ENCODE measurements at regions not wholly inside any gene's neighbourhood (a gene's known extent, or its start where the extent isn't known, plus 50 kb on each side); places are given as distances from the start of the nearest gene placed in this dataset.

DNA sequence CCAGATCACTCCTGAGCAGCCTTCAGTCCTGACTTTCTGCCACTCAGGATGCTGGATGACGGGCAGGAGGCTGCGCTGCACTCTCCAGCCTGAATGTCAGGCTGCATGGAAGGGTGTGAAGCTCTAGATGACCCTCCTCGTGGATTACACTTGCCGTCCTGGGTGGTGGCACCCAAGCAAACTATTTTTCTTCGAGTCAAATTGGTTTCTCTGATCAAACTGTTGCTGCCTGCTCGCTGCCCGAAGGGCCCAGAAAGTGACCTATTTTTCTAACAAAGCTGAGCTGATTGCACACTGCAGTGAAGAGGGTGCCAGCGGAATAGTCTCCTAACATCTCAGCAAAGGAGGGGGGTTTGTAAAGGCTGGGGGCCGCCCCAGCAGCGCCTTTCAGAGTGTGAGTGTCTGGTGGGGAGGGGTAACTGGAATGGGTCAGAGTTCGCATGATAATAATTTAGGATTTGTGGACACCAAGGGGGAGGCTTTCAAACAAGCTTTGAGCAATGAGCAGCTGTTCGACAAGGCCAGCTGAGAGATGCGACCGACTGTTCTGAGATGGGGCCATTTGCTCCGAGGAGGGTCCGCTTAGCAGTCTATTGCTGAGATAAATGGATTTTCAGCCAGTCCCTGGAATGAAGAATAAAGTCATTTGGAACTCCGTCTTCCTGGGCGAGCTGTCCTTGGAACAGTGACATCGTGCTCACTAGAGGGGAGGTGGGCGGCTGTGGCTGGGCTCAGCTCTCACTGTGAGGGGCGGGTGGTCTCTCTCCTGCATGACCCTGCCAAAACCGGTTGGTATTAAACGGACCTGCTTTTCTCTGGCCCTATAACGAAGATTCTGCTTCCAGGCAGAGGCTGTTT lies 537.6 kb downstream of the BRD1 start:
- no peak for DNase-seq (ENCODE audit: low spot score)

GRCh38 chr22:49286181-49286760 lies 541.4 kb downstream of the BRD1 start:
- DNase-seq (ENCODE audit: low spot score) = no peak

DNA sequence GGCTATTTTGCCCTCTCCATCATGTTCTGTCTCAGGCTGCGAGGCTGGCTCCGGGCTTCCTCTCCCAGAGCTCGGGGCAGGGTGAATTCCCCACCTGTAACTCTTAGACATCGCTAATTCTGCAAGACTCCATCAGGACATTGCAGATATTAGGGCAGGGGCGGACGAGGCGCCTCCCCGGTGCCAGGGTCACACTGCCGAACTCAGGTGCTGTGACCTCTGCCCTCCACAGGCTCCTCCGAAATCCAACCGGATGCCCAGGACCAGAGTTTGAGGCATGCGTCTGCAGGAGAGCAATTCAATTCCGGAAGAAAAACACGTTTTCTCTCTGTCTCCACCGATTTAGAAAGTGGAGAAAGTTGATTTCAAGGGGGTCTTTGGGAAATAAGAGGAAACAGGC lies 542.7 kb downstream of the BRD1 start:
- no peak for DNase-seq (ENCODE audit: low spot score)

DNA sequence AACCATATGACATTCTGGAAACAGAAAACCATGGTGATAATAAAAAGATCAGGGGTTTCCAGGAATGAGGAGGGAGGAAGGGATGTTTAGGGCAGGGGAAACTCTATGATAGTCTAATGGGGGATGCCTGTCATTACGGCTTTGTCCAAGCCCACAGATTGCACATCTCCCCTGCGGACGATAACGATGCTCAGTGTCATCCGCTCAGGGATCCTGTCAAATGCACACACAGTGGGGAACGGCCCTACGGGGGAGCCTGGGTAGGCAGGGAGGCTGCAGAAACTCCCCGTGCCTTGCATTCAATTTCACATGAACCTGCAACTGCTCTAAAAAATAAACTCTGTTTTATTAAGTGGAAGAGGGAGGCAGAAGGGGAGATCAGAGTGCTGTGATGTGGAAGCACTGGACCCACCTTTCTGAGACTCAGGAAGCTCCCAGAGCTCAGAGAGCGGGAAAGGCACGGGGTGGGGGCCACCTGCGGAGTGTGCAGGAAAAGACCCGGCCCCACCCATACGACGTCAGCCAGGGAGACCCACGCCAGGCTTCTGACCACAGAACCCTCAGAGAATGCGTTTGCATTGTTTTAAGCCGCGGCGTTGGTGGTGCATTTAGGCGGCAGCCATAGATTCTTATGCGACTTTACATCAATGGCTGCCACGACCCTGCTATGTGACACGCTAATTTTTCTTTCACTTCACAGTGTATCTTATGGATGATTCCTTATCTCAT lies 543.5 kb downstream of the BRD1 start:
- no peak for DNase-seq (ENCODE audit: low spot score)

DNA sequence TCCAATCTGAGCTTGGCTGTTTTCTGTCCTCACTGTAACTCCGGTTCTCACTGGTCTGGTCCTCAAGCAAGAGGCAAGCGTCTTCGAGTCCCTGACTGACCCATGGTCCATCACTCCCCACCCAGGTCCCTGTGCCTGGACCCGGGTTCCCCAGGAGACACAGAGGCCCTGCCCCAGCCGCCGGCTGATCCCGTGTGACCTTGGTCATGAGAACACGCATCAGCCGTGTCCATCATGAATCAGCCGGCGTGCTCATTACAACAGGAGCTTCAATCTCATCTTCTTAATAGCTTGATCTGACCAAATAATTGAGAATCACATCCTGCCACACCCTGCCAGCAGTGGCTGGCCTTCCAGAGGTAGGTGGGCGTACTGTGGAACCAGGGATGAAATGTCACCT lies 545.1 kb downstream of the BRD1 start:
- DNase-seq (ENCODE audit: low spot score) = no peak

DNA sequence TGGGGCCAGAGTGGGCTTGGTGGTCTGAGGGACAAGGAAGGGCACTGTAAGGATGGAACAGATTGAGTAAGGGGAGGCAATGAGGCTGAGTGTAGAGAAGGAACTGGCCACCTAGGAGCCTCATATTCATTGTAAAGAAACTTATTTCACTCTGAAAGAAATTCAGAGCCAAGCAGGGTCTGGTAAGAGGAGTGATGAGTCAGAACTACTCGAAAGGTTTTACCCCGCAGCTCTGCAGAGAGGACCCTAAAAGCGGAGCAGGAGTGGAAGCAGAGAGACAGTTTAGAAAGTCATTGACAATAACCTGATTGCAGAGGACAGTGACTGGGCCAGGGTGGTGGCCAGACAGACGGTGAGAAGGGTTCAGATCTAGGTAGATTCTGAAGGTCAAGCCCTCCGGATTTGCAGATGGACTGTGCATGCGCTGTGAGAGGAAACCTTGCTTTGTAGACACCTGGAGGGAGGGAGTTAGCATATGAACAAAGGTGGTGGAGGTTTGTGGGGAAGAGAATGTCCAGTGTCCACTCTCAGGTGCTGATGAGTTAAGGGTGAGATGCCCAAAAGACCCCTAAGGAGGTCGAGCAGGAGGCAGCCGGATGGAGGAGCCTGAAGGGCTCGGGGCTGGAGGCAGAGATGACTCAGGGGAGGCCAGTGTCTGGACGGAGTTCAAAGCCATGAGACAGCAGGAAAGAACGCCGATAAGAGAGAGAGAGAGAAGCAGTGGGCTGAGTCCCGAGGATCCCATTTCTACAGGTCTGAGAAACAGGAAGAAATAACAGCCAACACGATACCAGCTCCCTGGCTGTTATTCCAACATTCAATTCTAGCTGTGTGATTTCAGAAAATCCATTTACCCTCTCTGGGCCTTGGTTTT lies 546.0 kb downstream of the BRD1 start:
- DNase-seq (ENCODE audit: low spot score) = no peak

GRCh38 chr22:49278340-49278739 lies 549.3 kb downstream of the BRD1 start:
- no peak for DNase-seq (ENCODE audit: low spot score)

DNA sequence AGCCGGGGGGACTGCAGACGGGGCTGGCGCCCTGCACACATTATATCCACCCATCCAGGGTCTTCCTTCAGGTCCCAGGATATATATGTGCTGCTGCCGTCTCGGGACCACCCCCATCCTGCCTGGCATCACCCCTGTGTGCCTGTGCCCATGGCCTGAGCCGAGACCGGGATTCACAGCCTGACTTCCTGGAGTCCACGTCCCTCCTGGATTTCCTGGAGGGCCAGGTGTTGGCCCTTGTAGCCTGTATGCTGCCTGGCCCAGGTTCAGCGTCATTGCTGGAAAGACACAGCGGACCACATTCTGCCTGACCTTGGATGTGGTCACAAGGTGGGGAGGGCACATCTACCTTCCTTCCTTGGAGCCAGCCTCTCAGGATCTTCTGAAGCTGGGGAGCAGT lies 551.1 kb downstream of the BRD1 start:
- no peak for DNase-seq (ENCODE audit: low spot score)

- DNase-seq (ENCODE audit: low spot score) = no peak
Observed at GRCh38 chr22:49274754-49275380, 552.8 kb downstream of the BRD1 start.

DNA sequence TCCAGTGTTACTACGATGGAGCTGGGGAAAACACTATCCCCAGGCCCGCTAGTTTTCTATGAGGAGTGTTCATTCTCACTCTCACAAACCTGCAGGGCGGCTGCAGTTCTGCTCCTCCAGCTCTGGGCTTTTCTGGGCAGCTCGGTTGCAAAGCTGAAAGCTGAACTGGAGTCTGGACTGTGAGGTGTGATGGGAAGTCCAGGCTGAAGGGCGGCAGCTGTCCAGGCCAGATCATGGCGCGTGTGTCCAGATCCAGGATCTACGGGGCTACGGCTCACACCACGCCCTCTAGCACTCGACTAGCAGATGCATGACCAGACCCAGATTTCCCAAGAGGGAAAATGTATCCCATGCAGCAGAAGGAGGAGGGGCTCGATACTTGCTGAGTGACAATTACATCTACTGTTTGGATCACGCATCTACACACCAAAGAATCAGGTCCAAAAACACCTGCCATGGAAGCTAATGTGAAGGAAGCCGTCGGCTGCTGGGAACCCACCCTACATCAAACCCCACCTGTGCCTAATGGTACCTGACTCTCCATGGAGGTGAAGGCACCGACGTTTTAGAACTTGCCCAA lies 555.0 kb downstream of the BRD1 start:
- no peak for DNase-seq (ENCODE audit: low spot score)

GRCh38 chr22:49271831-49272230 lies 555.8 kb downstream of the BRD1 start:
- no peak for DNase-seq (ENCODE audit: low spot score)

DNA sequence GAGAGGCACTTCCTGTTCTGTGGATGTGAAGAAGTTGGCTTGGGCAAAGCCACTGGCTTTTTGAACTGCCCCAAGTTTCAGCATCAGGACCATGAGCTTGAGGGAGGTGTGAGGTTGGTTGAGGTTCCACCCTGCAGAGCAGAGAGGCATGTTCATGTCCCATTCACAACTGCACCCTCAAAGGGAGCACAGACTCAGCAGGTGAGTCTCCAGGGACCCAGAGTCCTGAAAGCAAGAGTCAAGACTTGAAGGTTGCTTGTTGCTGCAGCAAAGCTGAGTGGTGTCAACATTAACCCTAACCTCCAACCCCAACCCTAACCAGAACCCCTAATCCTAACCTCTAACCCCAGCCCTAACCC lies 556.3 kb downstream of the BRD1 start:
- DNase-seq (ENCODE audit: low spot score) = no peak

DNA sequence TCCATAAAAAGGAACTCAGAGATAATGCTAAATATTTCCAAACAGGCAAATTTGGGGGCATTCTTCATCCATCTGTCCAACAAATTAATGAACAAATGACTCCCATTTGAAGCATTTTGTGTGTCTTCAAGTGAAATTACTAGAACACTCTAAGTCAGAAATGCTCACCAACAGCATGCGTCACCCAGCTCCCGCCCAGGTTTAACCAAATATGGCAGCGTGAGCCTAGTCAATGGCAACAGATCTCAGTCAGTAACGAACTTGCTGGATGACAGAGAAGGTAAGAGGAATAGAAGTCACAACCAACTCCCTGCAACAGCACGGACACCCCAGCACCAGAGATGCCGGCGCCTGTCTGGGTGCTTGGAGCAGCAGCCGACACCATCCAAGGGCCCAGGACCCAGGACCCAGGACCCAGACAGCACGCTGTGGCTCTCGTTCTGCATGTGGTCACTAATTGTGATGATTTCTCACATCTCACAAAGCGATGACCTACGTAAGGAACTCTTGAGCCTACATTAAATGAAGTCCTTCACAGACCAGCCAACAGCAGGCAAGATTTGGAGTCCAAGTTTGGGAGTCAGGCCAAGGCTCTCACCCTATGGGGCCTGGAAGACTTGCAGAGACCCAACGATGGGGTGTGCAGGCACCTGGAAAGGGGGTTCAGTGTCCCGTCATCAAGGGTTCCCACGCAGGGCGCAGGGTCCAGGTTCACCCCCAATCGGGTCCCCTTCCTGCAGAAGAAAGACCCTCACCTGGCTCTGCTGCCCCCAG lies 556.9 kb downstream of the BRD1 start:
- DNase-seq (ENCODE audit: low spot score) = no peak

DNA sequence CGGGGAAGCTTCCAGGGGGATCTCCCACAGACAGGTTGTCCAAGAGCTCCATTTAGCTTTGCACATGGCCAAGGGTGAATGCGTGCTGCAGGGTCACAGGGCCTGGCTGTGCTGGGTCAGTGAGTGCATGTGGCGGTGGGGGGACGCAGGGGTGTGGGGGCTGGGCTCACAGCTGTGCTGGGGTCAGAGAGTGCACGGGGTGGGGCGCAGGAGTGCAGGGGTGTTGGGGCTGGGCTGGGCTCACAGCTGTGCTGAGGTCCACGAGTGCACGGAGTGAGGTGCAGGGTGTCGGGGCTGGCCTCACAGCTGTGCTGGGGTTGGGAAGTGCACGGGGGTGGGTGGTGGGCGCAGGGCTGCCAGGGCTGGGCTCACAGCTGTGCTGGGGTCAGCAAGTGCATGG lies 557.7 kb downstream of the BRD1 start:
- no peak for DNase-seq (ENCODE audit: low spot score)

DNA sequence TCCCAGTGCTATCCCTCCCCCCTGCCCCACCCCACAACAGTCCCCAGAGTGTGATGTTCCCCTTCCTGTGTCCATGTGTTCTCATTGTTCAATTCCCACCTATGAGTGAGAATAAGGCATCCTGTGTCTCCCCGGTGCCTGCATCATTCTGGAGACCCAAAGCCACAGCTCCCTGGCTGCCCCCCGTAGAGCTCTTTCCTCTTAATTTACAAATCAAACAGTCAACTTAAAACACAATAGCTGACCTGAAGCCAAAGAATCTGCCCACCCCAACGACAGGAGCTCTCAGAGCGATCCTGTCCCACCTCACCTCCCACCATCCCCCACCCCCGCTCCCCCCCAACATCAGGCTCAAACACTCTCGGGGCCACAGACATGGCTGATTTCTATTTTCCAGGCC lies 558.3 kb downstream of the BRD1 start:
- no peak for DNase-seq (ENCODE audit: low spot score)

DNA sequence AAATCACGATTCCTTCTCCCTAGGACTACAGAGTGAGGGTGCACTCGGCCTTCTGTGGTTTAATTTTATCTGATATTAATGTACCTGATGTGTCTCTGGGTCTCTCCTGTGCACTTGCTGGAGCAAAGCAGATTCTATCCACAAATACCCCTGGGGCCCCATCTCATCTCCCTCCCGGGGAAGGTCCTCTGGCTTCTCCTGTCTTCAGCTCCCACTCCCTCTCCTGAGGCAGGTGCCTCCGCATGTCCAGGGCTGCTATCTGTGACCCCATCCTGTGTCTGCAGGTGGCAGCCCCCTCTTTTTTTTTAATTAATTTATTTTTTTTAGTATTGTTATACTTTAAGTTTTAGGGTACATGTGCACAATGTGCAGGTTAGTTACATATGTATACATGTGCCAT lies 558.7 kb downstream of the BRD1 start:
- no peak for DNase-seq (ENCODE audit: low spot score)

DNA sequence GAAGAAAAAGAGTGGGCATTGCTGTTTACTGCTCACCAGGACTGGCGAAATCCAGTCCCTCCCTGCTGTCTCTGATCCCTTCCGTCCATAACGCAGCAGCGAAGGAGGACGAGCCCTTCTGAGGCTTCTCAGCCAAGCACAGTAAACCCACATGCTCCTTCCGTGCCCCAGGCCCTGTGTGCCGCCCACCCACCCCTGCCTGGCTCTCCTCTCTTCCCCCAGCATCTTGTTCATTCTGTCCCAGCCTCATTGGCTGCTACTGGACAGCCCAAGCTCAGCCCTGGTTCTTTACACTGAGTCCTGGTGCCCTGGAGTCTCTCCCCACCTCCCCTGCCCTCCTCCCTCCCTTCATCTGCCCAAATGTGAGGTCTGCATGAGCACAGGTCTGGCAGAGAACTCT lies 559.7 kb downstream of the BRD1 start:
- no peak for DNase-seq (ENCODE audit: low spot score)

DNA sequence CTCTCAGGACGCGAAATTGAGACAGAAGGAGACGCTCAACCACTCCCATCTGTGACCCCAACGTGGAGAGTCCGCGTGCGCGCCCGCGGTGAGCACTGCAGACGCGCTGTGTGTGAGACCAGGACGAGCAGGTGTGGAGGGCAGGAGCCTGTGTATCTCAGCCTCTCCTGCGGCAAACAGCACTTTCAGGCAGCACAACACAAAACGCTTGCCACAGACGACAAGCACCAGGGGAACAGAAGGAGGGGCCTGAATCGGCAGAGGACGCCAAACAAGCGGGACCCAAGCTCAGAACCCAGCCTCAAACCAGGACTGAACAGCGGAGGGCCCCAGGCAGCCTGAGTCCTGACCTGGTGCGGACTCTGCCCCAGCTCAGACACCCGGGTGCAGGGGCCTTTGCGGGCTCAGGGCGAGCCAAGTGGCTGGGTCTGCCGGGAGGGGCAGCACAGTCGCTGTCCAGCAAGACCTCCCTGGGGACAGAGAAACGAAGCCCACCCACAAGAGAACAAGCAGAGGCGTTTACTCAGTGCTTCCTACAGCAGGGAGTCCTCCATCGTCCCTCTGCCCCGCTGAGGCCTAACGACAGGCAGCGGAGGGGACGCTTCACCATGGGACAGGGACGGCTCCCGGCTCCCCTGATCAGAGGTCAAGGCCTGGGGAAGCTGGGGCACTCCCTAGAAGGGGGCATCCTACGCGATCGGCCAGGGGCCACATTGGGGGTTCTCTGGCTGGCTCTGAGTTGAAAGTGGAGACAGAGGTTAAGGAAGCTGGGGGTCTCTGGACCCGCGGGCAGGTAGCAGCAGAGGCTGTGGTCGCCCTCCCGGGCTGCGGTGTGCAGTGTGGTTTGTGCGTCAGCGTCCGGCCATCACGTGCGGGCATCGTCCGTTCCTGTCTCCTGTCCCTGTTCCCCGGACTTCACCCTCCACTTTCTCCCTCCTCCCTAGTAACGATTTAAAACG lies 560.8 kb downstream of the BRD1 start:
- DNase-seq (ENCODE audit: low spot score) = no peak

- DNase-seq (ENCODE audit: low spot score) = no peak
Observed at GRCh38 chr22:49264696-49265095, 563.0 kb downstream of the BRD1 start.

Measured in putamen (tissue), 1 donor.